ENCODE measurements at regions not wholly inside any gene's neighbourhood (a gene's known extent, or its start where the extent isn't known, plus 50 kb on each side); places are given as distances from the start of the nearest gene placed in this dataset.

DNA sequence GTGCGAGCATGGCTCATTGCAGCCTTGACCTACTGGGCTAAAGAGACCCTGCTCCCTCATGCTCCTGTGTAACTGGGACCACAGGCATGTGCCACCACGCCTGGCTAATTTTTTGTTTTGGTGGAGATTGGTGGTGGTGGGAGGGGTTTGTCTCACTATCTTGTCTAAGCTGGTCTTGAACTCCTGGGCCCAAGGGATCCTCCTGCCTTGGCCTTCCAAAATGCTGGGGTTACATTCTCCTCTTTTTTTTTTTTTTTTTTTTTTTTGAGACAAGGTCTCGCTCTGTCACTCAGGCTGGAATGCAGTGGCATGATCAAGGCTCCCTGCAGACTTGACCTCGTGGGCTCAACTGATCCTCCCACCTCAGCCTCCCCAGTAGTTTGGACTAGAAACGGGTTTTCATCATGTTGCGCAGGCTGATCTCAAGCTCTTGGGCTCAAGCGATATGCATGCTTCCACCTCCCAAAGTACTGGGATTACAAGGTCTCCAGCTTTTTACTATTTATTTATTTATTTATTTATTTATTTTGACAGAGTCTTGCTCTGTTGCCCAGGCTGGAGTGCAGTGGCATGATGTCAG lies 238.3 kb downstream of the MYCN start:
- no peak overlapping the region for H2AFZ ChIP-seq (ENCODE audit: low read length)
- H3K79me2 ChIP-seq (ENCODE audit: insufficient read depth, low read length), result no peaks in the 10 kb centered on the region
- TF ChIP-seq EZH2phosphoT487 (IDR thresholded peaks at IDR 0.05; ENCODE audit: borderline replicate concordance), result no peak
- TF ChIP-seq, protein P1, sequence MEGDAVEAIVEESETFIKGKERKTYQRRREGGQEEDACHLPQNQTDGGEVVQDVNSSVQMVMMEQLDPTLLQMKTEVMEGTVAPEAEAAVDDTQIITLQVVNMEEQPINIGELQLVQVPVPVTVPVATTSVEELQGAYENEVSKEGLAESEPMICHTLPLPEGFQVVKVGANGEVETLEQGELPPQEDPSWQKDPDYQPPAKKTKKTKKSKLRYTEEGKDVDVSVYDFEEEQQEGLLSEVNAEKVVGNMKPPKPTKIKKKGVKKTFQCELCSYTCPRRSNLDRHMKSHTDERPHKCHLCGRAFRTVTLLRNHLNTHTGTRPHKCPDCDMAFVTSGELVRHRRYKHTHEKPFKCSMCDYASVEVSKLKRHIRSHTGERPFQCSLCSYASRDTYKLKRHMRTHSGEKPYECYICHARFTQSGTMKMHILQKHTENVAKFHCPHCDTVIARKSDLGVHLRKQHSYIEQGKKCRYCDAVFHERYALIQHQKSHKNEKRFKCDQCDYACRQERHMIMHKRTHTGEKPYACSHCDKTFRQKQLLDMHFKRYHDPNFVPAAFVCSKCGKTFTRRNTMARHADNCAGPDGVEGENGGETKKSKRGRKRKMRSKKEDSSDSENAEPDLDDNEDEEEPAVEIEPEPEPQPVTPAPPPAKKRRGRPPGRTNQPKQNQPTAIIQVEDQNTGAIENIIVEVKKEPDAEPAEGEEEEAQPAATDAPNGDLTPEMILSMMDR (conservative IDR thresholded peaks at IDR 0.05; ENCODE audit: low read length), result no peak
- no peaks in the 10 kb centered on the region for H3K9me3 ChIP-seq (ENCODE audit: insufficient read depth, low read depth, low read length)
- H3K9ac ChIP-seq (ENCODE audit: low read depth, low read length, poor library complexity, severe bottlenecking), result no peak overlapping the region
- H3K4me2 ChIP-seq (ENCODE audit: low read depth, low read length, poor library complexity, severe bottlenecking), result no peak overlapping the region
- no peak overlapping the region for H3K4me3 ChIP-seq (ENCODE audit: low read length, poor library complexity, severe bottlenecking)
- no peaks in the 10 kb centered on the region for H3K9me2 ChIP-seq (replicated peaks; ENCODE audit: low read depth, low read length)
- no peaks in the 10 kb centered on the region for H3K4me1 ChIP-seq (ENCODE audit: insufficient read depth, low read length, poor library complexity, severe bottlenecking)
- no peaks in the 10 kb centered on the region for H3F3A ChIP-seq (ENCODE audit: low read depth)
- no peaks in the 10 kb centered on the region for H4K20me1 ChIP-seq (ENCODE audit: insufficient read depth, low read length, poor library complexity, severe bottlenecking)
- H3K36me3 ChIP-seq (ENCODE audit: insufficient read depth, low read length), result no peaks in the 10 kb centered on the region
- no peaks in the 10 kb centered on the region for H3K27me3 ChIP-seq (ENCODE audit: insufficient read depth, low read length, poor library complexity, severe bottlenecking)

DNA sequence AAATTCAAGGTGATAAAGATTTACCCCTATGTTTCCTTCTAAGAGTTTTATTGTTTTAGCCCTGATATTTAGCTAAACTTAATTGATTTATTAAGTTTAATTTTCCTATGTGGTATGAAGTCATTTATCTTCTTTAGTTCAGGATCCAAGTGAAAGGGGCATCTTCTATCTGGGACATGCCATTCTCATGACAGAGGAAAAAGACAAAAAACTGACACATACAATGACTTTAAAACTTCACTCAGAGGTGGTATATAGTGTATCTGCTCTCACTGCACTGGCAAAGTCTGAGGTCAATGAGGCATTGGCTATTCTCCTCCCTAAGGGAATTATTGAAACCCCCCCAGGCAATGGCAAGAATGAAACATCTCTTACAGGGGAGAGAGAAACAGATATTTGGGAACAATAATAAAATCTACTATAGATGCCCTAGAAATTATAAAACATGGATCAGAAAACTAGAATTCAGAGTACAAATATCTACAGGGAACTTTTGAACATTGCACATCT lies 237.4 kb downstream of the MYCN start:
- H3K36me3 ChIP-seq (ENCODE audit: insufficient read depth, low read length), result no peaks in the 10 kb centered on the region
- no peak overlapping the region for H3K9ac ChIP-seq (ENCODE audit: low read depth, low read length, poor library complexity, severe bottlenecking)
- no peaks in the 10 kb centered on the region for H3K79me2 ChIP-seq (ENCODE audit: insufficient read depth, low read length)
- H3K4me2 ChIP-seq (ENCODE audit: low read depth, low read length, poor library complexity, severe bottlenecking), result no peak overlapping the region
- H3F3A ChIP-seq (ENCODE audit: low read depth), result no peaks in the 10 kb centered on the region
- no peak overlapping the region for H3K4me3 ChIP-seq (ENCODE audit: low read length, poor library complexity, severe bottlenecking)
- no peak for TF ChIP-seq EZH2phosphoT487 (IDR thresholded peaks at IDR 0.05; ENCODE audit: borderline replicate concordance)
- no peaks in the 10 kb centered on the region for H3K4me1 ChIP-seq (ENCODE audit: insufficient read depth, low read length, poor library complexity, severe bottlenecking)
- no peaks in the 10 kb centered on the region for H3K9me2 ChIP-seq (replicated peaks; ENCODE audit: low read depth, low read length)
- H2AFZ ChIP-seq (ENCODE audit: low read length), result no peak overlapping the region
- H3K27me3 ChIP-seq (ENCODE audit: insufficient read depth, low read length, poor library complexity, severe bottlenecking), result no peaks in the 10 kb centered on the region
- no peaks in the 10 kb centered on the region for H4K20me1 ChIP-seq (ENCODE audit: insufficient read depth, low read length, poor library complexity, severe bottlenecking)
- no peaks in the 10 kb centered on the region for H3K9me3 ChIP-seq (ENCODE audit: insufficient read depth, low read depth, low read length)

DNA sequence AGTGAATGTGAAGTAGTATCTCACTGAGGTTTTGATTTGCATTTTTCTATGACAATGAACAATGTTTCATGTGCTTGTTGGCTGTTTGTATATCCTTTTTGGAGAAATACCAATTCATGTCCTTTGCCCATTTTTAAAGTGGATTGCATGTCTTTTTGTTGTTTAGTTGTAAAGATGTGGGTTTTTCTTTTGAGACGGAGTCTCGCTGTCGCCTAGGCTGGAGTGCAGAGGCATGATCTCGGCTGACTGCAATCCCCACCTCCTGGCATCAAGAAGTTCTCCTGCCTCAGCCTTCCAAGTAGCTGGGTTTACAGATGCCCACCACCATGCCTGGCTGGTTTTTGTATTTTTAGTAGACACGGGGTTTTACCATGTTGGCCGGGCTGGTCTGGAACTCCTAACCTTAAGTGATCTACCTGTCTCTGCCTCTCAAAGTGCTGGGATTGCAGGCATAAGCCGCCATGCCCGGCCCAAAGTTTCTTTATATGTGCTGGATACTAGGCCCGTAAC lies 236.7 kb downstream of the MYCN start:
- H2AFZ ChIP-seq (ENCODE audit: low read length), result no peak overlapping the region
- no peaks in the 10 kb centered on the region for H3K79me2 ChIP-seq (ENCODE audit: insufficient read depth, low read length)
- H3K36me3 ChIP-seq (ENCODE audit: insufficient read depth, low read length), result no peaks in the 10 kb centered on the region

More for the DNA sequence above, 236.7 kb downstream of the MYCN start:
- TF ChIP-seq EZH2phosphoT487 (IDR thresholded peaks at IDR 0.05; ENCODE audit: borderline replicate concordance), result no peak
- TF ChIP-seq, protein P1 (conservative IDR thresholded peaks at IDR 0.05; ENCODE audit: low read length), result no peak
- H3F3A ChIP-seq (ENCODE audit: low read depth), result no peaks in the 10 kb centered on the region
- H3K9me3 ChIP-seq (ENCODE audit: insufficient read depth, low read depth, low read length), result no peaks in the 10 kb centered on the region
- no peaks in the 10 kb centered on the region for H3K4me1 ChIP-seq (ENCODE audit: insufficient read depth, low read length, poor library complexity, severe bottlenecking)
- H3K27me3 ChIP-seq (ENCODE audit: insufficient read depth, low read length, poor library complexity, severe bottlenecking), result no peaks in the 10 kb centered on the region
- no peak overlapping the region for H3K4me2 ChIP-seq (ENCODE audit: low read depth, low read length, poor library complexity, severe bottlenecking)
- no peaks in the 10 kb centered on the region for H4K20me1 ChIP-seq (ENCODE audit: insufficient read depth, low read length, poor library complexity, severe bottlenecking)
- H3K9ac ChIP-seq (ENCODE audit: low read depth, low read length, poor library complexity, severe bottlenecking), result no peak overlapping the region
- H3K4me3 ChIP-seq (ENCODE audit: low read length, poor library complexity, severe bottlenecking), result no peak overlapping the region
- no peaks in the 10 kb centered on the region for H3K9me2 ChIP-seq (replicated peaks; ENCODE audit: low read depth, low read length)
